Gastrocnemius medialis (tissue), 4 donors: ENCODE measurements at regions not wholly inside any gene's neighbourhood (a gene's known extent, or its start where the extent isn't known, plus 50 kb on each side); places are given as distances from the start of the nearest gene placed in this dataset.

ENCODE experiments used
- CTCF ChIP-seq, 5 experiments: fragments of 450-650 bp in 3 of 5; fragments of 200-600 bp in 2 of 5; sonication (generic) in 2 of 5; IDR thresholded peaks in 4 of 5; conservative IDR thresholded peaks in 1 of 5; 1 replicate in 4 of 5; 2 replicates in 1 of 5; pipeline ENCODE4 v1.5.1; 2016 to 2019; ENCODE audit warnings: antibody characterized with exemption in 5 of 5, mild to moderate bottlenecking in 3 of 5, moderate library complexity in 3 of 5
- POLR2A ChIP-seq, 2 donors: fragments of 450-650 bp; IDR thresholded peaks; one replicate each; pipeline ENCODE4 v1.6.1; 2017; ENCODE audit warnings: antibody characterized with exemption in 2 of 2, mild to moderate bottlenecking in 2 of 2, moderate library complexity in 2 of 2

- TF ChIP-seq POLR2A (IDR thresholded peaks at IDR 0.05) = no peak
- TF ChIP-seq CTCF (IDR thresholded peaks at IDR 0.05 in 4 of 5, conservative IDR thresholded peaks at IDR 0.05 in 1 of 5) = no peak
Measured at GRCh38 chr11:30724274-30724673, 138.1 kb upstream of the MPPED2 start.
